ENCODE measurements at regions not wholly inside any gene's neighbourhood (a gene's known extent, or its start where the extent isn't known, plus 50 kb on each side); places are given as distances from the start of the nearest gene placed in this dataset.
A peak's percentile ranks its signal among the peaks of the same experiment; 100 is the strongest.
"Not testable (repeated sequence)": the region's sequence is repeated elsewhere in the genome, so short reads cannot be mapped to it uniquely, and the experiment has no call there.

DNA sequence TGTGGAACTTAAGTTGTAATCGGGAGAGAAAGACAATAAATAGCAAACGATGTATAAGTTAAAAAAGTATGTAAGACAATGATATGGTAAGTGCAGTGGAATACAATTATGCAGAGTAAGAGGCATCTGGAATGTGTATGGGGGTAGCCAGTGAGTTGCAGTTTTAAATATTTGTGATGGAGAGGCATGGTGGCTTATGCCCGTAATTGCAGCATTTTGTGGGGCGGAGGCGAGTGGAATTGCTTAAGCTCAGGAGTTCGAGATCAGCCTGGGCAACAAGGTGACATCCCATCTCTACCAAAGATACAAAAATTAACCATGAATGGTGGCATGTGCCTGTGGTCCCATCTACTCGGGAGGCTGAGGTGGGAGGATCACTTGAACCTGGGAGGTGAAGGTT lies 52.5 kb upstream of the WDFY3 start:
- DNase-seq (ENCODE audit: low read depth, low spot score) = no peak
- in situ Hi-C loops (cut with HindIII; ENCODE audit: low pct_unique_long_range_greater_than_20kb, low sequenced_read_pairs) = no loop called here

DNA sequence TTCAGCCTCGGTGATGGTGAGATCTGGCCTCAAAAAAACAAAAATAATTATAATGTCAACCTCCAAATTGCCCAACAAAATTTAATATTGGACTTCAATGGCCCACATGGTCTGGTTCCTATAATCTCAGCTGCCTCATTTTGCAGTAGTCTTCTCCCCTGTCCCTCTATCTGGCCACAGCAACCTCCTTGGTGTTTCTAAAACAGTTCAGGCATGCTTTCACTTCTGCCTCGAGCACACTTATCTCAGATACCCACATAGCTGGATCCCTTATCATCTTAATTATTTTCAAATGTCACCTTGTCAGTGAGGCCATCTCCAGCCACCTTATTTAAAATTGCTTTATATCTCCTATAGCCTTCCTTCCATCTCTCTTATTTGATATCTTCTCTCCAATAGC lies 52.9 kb upstream of the WDFY3 start:
- DNase-seq (ENCODE audit: low read depth, low spot score) = no peak
- in situ Hi-C loops (cut with HindIII; ENCODE audit: low pct_unique_long_range_greater_than_20kb, low sequenced_read_pairs) = no loop called here

DNA sequence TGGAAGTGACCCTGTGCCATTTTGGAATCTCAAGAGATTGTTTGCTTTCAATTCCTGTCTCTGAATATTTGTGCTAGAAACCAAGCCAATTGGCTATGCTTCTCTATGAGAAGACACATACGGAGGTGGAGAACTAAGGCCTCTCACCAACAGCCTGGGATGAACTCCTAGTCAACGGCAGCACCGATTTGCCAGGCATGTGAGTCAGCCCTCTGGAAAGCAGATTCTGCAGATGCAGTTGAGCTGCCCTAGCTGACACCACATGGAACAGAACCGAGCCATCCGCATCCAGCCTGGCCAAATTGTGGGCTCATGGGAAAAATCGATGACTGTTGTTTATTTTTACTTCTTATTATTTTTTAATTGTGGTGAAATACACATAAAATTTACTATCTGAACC lies 58.2 kb upstream of the WDFY3 start:
- in situ Hi-C loops (cut with HindIII; ENCODE audit: low pct_unique_long_range_greater_than_20kb, low sequenced_read_pairs) = no loop called here
- no peak for DNase-seq (ENCODE audit: low read depth, low spot score)

DNA sequence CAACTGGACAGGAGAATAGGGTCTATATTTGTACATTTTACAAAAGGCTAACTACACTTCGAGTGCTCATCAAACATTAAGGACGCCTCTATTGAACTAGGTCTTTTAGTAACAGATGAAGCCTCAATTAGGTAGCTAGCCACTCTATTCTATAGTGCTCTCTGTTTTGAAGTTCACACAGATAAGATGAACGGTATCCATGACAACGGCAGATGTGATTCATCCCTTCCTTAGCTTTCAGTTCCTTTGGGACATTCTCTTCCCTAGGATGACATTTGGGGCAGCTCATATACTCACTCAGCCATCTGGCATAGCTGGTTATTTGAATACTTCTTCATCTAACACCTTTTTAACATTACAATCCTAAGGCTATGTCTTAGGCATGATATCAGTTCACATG lies 62.4 kb upstream of the WDFY3 start:
- in situ Hi-C loops (cut with HindIII; ENCODE audit: low pct_unique_long_range_greater_than_20kb, low sequenced_read_pairs) = no loop called here
- peak; percentile 2 for DNase-seq (ENCODE audit: low read depth, low spot score)

DNA sequence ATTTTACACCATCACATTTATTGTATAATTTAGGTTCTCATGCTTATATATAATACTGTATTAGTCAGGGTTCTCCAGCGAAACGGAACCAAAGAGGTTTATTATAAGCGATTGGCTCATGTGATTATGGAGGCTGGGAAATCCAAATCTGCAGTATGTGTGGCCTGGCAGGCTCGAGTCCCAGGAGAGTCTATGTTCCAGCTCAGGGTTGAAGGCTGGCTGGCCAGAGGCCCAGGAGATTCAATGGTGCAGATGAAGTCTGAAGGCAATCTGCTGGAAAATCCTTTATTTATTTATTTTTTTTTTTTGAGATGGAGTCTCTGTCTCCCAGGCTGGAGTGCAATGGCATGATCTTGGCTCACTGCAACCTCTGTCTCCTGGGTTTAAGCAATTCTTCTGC lies 63.0 kb upstream of the WDFY3 start:
- DNase-seq (ENCODE audit: low read depth, low spot score) = no peak
- in situ Hi-C loops (cut with HindIII; ENCODE audit: low pct_unique_long_range_greater_than_20kb, low sequenced_read_pairs) = no loop called here

DNA sequence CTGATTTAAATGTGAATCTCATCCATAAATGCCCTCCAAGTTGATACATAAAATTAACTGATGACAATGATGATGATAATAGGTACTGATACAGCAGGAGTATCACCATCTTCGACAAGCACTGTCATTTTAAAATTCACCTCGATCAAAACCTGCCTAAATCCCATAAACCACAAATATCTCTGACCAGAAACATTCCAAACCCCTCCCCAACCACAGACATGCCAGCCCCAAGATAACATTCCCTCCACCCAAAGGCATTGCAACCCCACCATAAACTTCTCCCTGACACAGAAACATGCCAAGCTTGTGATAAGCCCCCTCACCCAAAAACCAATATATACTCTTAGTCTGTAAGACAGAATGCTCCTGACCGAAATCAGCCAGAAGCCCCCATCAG lies 63.7 kb upstream of the WDFY3 start:
- no peak for DNase-seq (ENCODE audit: low read depth, low spot score)
- in situ Hi-C loops (cut with HindIII; ENCODE audit: low pct_unique_long_range_greater_than_20kb, low sequenced_read_pairs) = no loop called here

DNA sequence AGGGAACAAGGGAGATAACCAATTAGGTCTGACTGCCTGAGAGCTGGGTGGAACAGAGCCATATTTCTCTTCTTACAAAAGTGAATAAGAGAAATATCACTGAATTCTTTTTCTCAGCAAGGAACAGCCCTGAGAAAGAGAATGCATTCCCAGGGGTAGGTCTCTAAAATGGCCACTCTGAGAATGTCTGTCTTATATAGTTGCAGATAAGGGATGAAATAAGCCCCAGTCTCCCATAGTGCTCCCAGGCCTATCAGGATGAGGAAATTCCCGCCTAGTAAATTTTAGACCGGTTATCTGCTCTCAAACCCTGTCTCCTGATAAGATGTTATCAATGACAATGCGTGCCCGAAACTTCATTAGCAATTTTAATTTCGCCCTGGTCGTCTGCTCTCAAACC lies 67.3 kb upstream of the WDFY3 start:
- in situ Hi-C loops (cut with HindIII; ENCODE audit: low pct_unique_long_range_greater_than_20kb, low sequenced_read_pairs); DNase-seq (ENCODE audit: low read depth, low spot score): not testable (repeated sequence)

DNA sequence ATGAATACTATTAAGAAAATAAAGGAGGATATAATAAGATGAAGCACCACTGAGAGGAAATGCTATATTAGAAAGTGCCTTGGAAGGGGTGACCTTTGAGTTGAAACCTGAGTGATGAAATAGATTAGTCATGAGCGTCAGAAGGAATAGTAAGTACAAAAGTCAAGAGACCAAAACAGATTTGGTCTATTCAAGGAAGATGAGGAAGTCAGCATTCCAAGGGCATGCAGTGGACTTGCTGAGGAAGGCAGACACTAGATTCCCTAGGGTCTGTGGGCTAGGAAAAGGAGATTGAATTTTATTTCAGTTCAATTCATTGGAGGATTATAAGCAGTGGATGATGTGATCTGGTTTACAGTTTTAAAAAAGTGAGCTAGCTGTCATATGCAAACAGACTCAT lies 73.0 kb upstream of the WDFY3 start:
- peak; percentile 63 for DNase-seq (ENCODE audit: low read depth, low spot score)

DNA sequence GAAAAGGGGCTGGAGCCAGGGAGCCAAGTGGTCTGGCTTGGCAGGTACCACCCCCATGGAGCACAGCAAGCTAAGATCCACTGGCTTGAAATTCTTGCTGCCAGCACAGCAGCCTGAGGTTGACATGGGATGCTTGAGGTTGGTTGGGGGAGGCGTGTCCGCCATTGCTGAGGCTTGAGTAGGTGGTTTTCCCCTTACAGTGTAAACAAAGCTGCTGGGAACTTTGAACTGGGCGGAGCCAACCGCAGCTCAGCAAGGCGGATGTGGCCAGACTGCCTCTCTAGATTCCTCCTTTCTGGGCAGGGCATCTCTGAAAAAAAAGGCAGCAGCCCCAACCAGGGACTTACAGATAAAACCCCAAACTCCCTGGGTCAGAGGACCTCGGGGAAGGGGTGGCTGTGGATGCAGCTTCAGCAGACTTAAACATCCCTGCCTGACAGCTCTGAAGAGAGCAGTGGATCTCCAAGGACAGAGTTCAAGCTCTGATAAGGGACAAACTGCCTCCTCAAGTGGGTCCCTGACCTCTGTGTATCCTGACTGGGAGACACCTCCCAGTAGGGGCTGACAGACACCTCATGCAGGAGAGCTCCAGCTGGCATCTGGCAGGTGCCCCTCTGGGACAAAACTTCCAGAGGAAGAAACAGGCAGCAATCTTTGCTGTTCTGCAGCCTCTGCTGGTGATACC lies 77.5 kb upstream of the WDFY3 start:
- in situ Hi-C loops (cut with HindIII; ENCODE audit: low pct_unique_long_range_greater_than_20kb, low sequenced_read_pairs); DNase-seq (ENCODE audit: low read depth, low spot score): not testable (repeated sequence)

More for the DNA sequence above, 73.0 kb upstream of the WDFY3 start:
- in situ Hi-C loops (cut with HindIII; ENCODE audit: low pct_unique_long_range_greater_than_20kb, low sequenced_read_pairs) = no loop called here

DNA sequence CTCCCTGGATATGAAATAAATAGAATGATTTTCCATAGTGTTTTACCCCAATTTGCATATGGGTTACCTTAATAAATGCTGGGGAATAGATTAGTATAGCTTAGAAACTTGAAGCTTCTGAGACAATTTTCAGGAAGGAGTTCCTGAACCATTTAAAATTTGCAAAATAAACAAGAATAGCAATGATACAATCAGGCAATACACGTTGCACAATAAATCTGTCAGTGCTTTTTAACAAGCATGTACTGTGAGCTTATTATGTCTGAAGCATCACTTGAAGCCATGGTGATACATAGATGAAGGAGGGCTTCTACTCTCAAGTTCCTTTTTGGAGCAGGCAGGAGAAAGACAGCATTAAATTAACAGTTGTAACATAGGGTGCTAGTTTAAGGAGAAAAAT lies 84.2 kb upstream of the WDFY3 start:
- in situ Hi-C loops (cut with HindIII; ENCODE audit: low pct_unique_long_range_greater_than_20kb, low sequenced_read_pairs) = no loop called here
- no peak for DNase-seq (ENCODE audit: low read depth, low spot score)

DNA sequence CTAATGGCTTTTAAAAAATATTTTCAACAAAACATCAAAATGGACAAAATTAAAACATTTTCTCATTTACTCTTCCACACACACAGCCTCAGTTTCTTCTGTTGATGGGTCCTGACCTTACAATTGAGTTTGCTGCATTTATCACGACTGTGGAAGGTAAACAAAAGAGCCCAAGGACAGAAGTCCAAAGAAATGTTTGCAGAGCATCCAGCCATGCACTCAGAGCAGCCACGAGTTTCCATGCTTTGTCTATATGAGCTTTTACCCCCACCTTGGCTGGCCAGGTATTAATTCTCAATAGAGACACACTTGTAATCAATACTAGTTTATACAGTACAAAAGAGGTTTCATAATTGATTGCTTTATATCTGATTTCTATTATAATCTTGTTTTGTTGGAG lies 85.0 kb upstream of the WDFY3 start:
- no peak for DNase-seq (ENCODE audit: low read depth, low spot score)
- in situ Hi-C loops (cut with HindIII; ENCODE audit: low pct_unique_long_range_greater_than_20kb, low sequenced_read_pairs) = no loop called here

DNA sequence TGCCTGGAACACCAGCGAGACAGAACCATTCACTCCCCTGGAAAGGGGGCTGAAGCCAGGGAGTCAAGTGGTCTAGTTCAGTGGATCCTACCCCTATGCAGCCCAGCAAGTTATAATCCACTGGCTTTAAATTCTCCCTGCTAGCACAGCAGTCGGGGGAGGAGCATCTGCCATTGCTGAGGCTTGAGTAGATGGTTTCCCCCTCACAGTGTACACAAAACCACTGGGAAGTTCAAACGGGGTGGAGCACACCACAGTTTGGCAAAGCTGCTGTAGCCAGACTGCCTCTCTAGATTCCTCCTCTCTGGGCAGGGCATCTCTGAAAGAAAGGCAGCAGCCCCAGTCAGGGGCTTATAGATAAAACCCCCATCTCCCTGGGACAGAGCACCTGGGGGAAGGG lies 88.4 kb upstream of the WDFY3 start:
- in situ Hi-C loops (cut with HindIII; ENCODE audit: low pct_unique_long_range_greater_than_20kb, low sequenced_read_pairs); DNase-seq (ENCODE audit: low read depth, low spot score): not testable (repeated sequence)

DNA sequence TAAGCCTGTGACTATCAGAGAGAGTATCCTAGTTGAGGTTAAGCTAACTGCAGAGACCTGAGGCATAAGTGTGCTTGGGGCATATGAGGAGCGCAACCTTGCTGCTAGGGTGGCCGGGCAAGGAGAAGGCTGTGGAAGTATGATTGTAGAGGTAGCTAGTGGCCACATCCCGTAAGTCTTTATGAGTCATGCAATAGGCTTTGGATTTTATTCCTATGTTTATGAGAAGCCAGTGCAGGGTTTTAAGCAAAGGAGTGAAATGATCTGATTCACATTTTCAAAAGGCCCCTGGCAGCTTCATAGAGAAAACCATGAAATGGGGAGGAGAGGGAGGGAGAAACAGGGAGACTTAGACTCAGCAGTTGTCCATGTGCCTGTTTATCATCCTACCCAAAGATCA lies 92.1 kb upstream of the WDFY3 start:
- in situ Hi-C loops (cut with HindIII; ENCODE audit: low pct_unique_long_range_greater_than_20kb, low sequenced_read_pairs) = no loop called here
- no peak for DNase-seq (ENCODE audit: low read depth, low spot score)

DNA sequence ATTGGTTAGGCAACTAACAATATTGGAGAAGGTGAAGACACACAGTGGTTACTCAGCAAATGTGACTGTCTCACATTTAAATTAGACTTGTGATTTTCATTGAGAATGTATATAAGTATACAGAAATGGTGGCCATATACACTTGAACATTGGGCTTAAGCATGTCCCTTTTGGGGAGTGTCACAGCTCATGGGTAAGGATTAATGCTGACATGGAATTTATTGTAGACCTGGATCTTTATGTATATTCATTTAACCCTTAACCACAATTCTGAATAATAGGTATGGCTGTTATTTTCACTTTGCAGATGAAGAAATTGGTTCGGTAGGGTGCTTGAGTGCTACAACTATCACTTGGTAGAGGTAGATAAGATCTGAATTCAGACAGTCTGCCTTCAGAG lies 95.5 kb upstream of the WDFY3 start:
- no peak for DNase-seq (ENCODE audit: low read depth, low spot score)
- in situ Hi-C loops (cut with HindIII; ENCODE audit: low pct_unique_long_range_greater_than_20kb, low sequenced_read_pairs) = no loop called here

DNA sequence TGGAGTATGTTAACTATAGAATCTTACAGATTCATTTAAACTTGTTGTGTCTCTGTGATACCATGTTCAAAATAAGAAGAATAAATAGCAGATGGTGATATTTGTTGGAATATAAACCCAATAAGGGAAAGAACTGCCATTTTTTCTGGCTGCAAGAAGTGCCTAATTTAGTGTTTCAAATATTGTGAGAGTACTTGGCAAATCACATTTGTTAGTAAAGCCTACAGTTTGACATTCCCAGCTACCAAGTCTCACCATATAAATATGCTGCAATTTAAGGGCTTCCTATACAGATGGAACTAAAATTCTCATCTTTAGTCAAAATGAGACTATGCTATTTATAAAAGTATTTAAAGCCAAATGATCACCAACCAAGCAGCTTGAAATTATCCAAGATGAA lies 96.0 kb upstream of the WDFY3 start:
- in situ Hi-C loops (cut with HindIII; ENCODE audit: low pct_unique_long_range_greater_than_20kb, low sequenced_read_pairs) = no loop called here

DNA sequence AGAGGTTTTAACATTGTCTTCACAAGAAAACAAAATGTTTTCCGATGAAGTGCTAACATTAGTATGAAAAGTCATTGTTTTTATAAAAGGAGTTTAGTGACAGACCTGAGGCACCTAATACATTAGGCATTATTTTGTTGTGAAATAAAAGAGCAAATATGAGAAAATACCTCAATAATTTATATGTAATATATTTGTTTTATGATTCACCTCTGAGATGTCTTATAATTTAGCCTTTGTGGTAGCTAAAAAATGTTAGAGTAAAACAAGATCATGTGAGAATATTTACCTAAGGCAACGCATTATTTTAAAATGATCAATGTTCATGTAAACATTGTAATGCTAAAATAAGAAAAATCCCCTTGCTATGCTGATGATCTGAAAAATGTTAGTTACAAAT lies 100.9 kb upstream of the WDFY3 start:
- in situ Hi-C loops (cut with HindIII; ENCODE audit: low pct_unique_long_range_greater_than_20kb, low sequenced_read_pairs) = no loop called here

More for the DNA sequence above, 96.0 kb upstream of the WDFY3 start:
- no peak for DNase-seq (ENCODE audit: low read depth, low spot score)

DNA sequence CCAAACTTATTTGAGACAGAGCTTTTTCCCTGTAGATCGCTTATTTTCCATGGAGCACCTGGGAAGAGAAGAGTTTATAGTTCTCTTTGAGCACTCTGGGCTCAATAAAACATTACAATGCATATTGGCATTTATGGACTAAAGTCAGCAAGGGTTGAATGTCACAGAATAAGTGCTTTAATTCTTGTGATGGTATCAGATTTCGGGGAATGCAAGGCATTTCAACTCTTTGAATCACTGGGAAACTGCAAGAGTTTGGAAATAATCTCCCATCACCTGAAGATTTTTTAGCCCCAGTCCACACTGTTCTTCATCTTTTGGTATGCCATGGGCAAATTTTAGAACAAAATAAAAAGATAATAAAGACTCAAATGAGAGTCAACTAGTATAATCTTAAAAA lies 111.5 kb upstream of the WDFY3 start:
- in situ Hi-C loops (cut with HindIII; ENCODE audit: low pct_unique_long_range_greater_than_20kb, low sequenced_read_pairs) = no loop called here
- no peak for DNase-seq (ENCODE audit: low read depth, low spot score)

More for the DNA sequence above, 100.9 kb upstream of the WDFY3 start:
- DNase-seq (ENCODE audit: low read depth, low spot score) = no peak

DNA sequence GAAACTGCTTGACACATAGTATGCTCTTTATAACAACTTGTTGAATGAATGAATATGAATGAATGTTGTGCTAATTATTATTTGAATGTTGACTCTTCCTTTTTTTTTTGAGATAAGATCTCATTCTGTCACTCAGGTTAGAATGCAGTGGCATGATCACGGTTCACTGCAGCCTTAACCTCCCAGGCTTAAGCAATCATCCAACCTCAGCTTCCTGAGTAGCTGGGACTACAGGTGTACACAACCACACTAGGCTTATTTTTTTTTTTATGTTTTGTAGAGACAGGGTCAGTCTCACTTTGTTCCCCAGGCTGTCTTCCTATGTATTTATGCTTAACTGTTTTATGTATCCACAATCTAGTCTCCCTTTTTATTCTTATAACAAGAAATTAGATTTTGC lies 114.7 kb upstream of the WDFY3 start:
- in situ Hi-C loops (cut with HindIII; ENCODE audit: low pct_unique_long_range_greater_than_20kb, low sequenced_read_pairs) = no loop called here
- no peak for DNase-seq (ENCODE audit: low read depth, low spot score)

DNA sequence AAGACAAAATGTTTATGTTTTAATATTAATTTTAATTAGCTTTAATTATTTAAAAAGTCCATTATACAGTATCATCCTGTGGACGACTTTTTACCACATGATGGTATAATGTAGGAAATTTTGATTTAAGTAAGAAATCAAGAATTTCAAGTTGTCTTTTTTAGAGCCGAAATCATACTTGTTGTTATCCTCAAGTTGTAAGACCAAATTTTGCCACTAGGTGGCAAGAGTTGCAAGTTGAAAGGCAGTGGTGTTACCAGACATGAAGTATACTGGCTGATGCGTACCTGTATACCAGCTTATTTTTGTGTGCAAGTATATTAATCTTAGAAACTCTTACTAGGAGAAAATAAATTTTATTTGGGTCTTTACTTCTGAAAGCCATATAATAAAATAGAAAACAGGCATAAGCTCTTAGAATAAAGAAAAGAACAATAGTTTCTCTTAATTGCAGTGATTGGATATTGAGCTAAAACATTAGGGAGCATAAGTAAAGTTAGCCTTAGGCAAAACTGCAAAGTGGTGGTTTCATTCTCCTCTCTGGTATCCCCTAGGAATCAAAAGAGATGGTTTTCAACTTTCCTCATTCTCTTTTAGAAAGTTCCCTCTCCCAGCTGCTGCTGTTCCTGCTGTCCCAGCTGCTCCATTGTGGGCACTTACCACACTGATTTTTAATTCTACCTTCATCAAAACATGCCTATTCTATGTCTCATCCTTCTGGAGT lies 118.0 kb upstream of the WDFY3 start:
- peak; percentile 67 for DNase-seq (ENCODE audit: low read depth, low spot score)
- in situ Hi-C loops (cut with HindIII; ENCODE audit: low pct_unique_long_range_greater_than_20kb, low sequenced_read_pairs) = no loop called here
